Chondrocyte (in vitro differentiated cells): ENCODE measurements at regions not wholly inside any gene's neighbourhood (a gene's known extent, or its start where the extent isn't known, plus 50 kb on each side); places are given as distances from the start of the nearest gene placed in this dataset.

Source experiments
- DNase-seq: peaks from one replicate; pipeline ENCODE4 v3.0.0; 2021; ENCODE audit warnings: mixed read lengths, low spot score
- H3K27ac Mint-ChIP-seq: one replicate; pipeline ENCODE4 v1.8.0; 2021; ENCODE audit warnings: mild to moderate bottlenecking, moderate library complexity, mixed read lengths; ENCODE audit not compliant: unreplicated experiment
- H3K27me3 Mint-ChIP-seq: 2 replicates; pipeline ENCODE4 v1.8.0; 2021; ENCODE audit warnings: low read depth, mixed read lengths
- H3K36me3 Mint-ChIP-seq: 2 replicates; pipeline ENCODE4 v1.8.0; 2021; ENCODE audit warnings: low read depth, mixed read lengths
- H3K4me1 Mint-ChIP-seq: 2 replicates; pipeline ENCODE4 v1.8.0; 2021; ENCODE audit warnings: low read depth, mild to moderate bottlenecking, mixed read lengths
- H3K4me3 Mint-ChIP-seq: one replicate; pipeline ENCODE4 v1.8.0; 2021; ENCODE audit warnings: mild to moderate bottlenecking, moderate library complexity, mixed read lengths; ENCODE audit not compliant: unreplicated experiment
- H3K9me3 Mint-ChIP-seq: 2 replicates; pipeline ENCODE4 v1.8.0; 2021; ENCODE audit warnings: low read depth, mixed read lengths
- TF ChIP-seq, protein P1 (sequence below): fragments of 200-600 bp; sonication (generic); IDR thresholded peaks from 2 replicates; pipeline ENCODE4 v1.5.0; 2021; ENCODE audit warnings: antibody characterized with exemption, mild to moderate bottlenecking, moderate library complexity

DNA sequence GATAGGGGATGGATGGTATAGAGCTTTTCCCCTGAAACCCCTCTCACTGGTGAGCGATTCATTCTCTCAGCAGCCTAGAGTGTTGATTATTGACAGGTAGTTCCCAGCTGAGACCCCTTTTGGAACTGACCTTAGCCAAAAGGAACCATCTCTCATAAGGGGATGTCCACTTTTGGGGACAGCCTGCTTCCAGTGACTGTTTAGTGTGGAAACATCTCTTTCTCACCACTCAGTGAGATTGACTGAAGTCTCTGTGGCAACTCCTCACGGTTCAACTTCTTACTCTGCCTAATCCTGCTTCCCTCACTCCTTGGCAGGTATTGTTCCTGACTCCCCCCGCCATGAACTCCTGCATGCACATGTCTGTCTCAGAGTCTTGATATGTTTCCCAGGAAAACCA lies 529.2 kb upstream of the ATP2B1 start:
- no peak for DNase-seq
- Mint-ChIP-seq H3K9me3 (peaks cover 2% of the 10 kb centered on the region), H3K4me1 (peaks cover 18% of the 10 kb centered on the region), H3K27me3 (no peaks in the 10 kb centered on the region), H3K4me3 (no peak overlapping the region), H3K27ac (no peak overlapping the region), H3K36me3 (no peaks in the 10 kb centered on the region)
- TF ChIP-seq, protein P1, sequence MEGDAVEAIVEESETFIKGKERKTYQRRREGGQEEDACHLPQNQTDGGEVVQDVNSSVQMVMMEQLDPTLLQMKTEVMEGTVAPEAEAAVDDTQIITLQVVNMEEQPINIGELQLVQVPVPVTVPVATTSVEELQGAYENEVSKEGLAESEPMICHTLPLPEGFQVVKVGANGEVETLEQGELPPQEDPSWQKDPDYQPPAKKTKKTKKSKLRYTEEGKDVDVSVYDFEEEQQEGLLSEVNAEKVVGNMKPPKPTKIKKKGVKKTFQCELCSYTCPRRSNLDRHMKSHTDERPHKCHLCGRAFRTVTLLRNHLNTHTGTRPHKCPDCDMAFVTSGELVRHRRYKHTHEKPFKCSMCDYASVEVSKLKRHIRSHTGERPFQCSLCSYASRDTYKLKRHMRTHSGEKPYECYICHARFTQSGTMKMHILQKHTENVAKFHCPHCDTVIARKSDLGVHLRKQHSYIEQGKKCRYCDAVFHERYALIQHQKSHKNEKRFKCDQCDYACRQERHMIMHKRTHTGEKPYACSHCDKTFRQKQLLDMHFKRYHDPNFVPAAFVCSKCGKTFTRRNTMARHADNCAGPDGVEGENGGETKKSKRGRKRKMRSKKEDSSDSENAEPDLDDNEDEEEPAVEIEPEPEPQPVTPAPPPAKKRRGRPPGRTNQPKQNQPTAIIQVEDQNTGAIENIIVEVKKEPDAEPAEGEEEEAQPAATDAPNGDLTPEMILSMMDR: no peak

DNA sequence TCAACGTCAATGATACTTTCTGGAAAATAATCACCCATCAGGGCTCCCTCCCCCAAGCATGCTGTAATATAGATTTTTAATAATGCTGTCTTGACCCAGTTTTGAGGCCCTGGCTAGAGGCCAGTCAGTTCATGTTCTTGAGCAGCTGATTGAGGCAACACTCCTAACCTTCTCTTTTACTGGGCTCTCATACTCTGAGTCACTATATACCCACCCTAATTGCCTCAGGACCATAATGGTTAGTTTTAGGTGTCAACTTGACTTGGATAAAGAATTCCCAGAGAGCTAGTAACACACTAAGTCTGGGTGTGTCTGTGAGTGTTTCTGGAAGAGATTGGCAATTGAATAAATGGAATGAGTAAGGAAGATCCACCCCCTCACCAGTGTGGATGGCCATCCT lies 527.0 kb upstream of the ATP2B1 start:
- TF ChIP-seq, protein P1: no peak
- Mint-ChIP-seq H3K9me3 (peaks cover 2% of the 10 kb centered on the region), H3K27me3 (no peaks in the 10 kb centered on the region), H3K4me3 (no peak overlapping the region), H3K36me3 (no peaks in the 10 kb centered on the region), H3K4me1 (peaks cover 18% of the 10 kb centered on the region), H3K27ac (no peak overlapping the region)
- no peak for DNase-seq

DNA sequence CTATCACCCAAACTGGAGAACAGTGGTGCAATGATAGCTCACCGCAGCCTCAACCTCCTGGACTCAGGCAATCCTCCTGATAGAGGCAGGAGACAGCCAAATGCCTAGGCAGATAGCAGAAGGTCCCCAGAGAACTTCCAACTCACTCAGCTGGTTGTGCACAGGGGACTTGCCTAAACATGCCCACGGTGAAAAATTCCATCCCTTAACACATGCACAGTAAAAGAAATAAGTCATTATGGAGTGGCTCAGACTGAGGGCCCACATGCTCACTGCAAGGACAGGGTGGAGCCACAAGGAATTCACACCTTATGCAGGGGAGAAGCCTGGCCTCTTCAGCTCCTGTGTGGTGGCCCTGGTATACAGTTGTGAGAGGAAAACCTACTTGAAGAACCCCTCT lies 525.8 kb upstream of the ATP2B1 start:
- H3K4me1 Mint-ChIP-seq: peaks cover 25% of the 10 kb centered on the region
- H3K27ac Mint-ChIP-seq: no peak overlapping the region
- DNase-seq: no peak

DNA sequence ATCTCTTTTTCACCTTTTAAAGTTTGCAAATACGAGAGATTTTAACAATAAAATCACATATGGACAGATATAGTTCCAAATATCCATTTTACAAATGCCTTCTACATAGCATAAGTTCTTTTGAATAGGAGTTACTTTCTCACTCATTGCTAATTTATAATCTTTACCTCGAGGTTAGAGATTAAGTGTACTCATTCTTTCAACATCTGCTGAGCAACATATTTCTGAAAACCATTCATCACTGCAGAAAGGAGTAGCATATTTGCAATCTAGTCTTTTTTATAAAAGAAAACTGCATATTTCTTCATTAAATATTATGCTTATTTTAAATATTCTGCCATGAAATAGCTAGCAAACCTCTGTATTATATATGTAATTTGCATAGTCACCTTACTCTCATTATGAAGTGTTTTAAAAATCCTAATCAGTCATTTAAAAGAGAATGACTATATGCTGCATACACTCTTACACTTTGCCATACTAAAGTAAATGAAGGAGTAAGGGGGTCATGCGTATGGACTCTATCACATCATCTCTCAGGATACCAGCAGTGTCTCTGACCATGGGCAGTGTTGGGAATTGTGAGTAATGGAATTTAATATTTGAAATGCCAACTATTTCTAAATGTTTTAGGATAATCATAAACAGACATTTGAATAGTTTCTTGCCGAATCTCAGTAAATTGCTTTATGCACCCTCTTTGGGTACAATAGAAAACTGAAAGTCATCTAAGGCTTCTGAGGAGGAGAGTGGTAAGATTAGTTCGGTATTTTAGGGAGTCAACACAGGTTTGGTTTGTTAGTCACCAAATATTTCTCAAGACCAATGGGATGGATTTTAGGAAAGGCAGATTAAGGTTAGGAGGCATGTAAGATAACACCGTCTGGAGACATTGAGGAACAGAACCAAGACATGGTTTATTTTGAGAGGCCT lies 524.8 kb upstream of the ATP2B1 start:
- H3K27me3 Mint-ChIP-seq: no peaks in the 10 kb centered on the region
- H3K36me3 Mint-ChIP-seq: no peaks in the 10 kb centered on the region
- H3K9me3 Mint-ChIP-seq: peaks cover 2% of the 10 kb centered on the region
- TF ChIP-seq, protein P1: no peak
- H3K27ac Mint-ChIP-seq: no peak overlapping the region
- peaks cover 30% of the 10 kb centered on the region for H3K4me1 Mint-ChIP-seq
- no peak overlapping the region for H3K4me3 Mint-ChIP-seq
- DNase-seq: no peak

More for the DNA sequence above, 525.8 kb upstream of the ATP2B1 start:
- Mint-ChIP-seq H3K36me3 (no peaks in the 10 kb centered on the region), H3K9me3 (peaks cover 2% of the 10 kb centered on the region), H3K27me3 (no peaks in the 10 kb centered on the region), H3K4me3 (no peak overlapping the region)
- TF ChIP-seq, protein P1: no peak

DNA sequence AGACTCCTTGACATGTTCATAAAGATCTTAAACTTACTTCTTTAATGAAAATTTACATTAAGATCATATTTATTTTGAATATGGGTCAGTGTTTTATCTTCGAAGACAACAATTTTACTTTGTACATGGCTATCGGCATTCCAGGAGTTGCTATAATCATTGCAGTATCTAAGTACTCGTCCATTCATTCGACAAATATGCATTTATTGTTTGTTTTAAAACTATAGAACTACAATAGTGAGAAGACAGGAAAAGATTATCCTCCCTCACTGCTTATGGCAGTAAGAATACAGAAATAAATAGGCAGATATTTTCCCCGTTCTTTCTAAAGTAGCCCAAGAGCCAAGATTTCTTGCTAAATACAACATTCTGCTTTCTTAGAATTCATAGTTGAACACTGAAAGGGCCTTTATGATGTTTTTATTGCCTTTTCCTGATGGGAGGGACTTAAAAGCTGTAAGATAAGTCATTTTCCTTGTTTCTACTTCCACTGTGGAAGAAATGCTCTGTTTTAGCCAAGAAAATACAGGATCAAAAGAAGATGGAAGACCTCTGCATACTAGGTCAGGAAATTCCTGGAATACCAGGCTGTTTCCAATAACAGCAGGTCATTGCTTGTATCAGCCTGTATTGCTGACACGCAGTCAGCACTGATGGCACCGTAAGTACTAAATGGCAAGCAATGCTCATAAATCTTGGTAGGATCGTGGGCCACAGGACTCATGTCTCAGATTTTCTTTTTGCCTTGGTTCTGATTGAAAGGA lies 521.0 kb upstream of the ATP2B1 start:
- Mint-ChIP-seq H3K4me3 (no peak overlapping the region), H3K9me3 (no peaks in the 10 kb centered on the region), H3K27ac (peak overlapping the region; percentile 33), H3K27me3 (no peaks in the 10 kb centered on the region), H3K36me3 (no peaks in the 10 kb centered on the region), H3K4me1 (peaks cover 20% of the 10 kb centered on the region)
- TF ChIP-seq, protein P1: no peak
- no peak for DNase-seq
